ENCODE measurements at regions not wholly inside any gene's neighbourhood (a gene's known extent, or its start where the extent isn't known, plus 50 kb on each side); places are given as distances from the start of the nearest gene placed in this dataset.

DNA sequence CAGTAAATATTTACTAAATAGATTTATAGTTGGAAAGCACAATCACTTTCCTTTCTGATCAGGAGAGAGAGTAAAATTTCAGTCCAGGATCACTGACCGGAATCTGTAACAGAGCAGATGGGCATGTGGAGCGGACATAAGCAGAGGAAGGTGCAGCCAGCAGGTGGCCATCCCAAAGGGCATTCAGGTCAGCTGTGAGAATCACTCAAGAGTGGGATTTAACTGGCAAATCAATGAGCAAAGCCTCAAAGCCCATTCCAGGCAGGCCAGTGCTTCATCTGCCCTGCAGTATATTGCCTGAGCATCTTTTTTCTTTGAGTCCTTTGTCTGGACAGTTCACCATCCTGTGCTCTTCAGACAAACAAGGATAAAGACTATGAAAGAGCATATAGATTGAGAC is 166.4 kb upstream of the SLC14A2 start:
- TF ChIP-seq SUZ12 (IDR thresholded peaks at IDR 0.05; ENCODE audit: unreplicated experiment) = no peak
- TF ChIP-seq FOXM1 (IDR thresholded peaks at IDR 0.05; ENCODE audit: low read depth, low read length) = no peak
- no peak for TF ChIP-seq SRF (IDR thresholded peaks at IDR 0.05; ENCODE audit: low read depth in 2 of 2, low read length in 2 of 2)
- TF ChIP-seq RCOR1 (conservative IDR thresholded peaks at IDR 0.05; ENCODE audit: low read depth, low read length) = no peak

Measured in GM12878 (cell line).